Stimulated activated CD8-positive, alpha-beta memory T cell treated with anti-CD3 and anti-CD28 coated beads, Interleukin-7, amount 100 ng/mL, for 48 hours (primary cell): ENCODE measurements at regions not wholly inside any gene's neighbourhood (a gene's known extent, or its start where the extent isn't known, plus 50 kb on each side); places are given as distances from the start of the nearest gene placed in this dataset.
"Not testable (repeated sequence)": the region's sequence is repeated elsewhere in the genome, so short reads cannot be mapped to it uniquely, and the experiment has no call there.

Experiments used
- DNase-seq, 2 donors: peaks; one replicate each; pipeline ENCODE4 v3.0.0-alpha.2; 2020; ENCODE audit warnings: low read depth in 1 of 2; ENCODE audit errors: extremely low read depth in 1 of 2

- DNase-seq = no peak
Observed at GRCh38 chr3:95670765-95671164, 1143.6 kb upstream of the EPHA6 start.

- DNase-seq = no peak
Observed at GRCh38 chr3:95673215-95673614, 1141.2 kb upstream of the EPHA6 start.

GRCh38 chr3:95705786-95706418 is 1108.5 kb upstream of the EPHA6 start:
- DNase-seq = no peak

GRCh38 chr3:95707268-95707667 is 1107.1 kb upstream of the EPHA6 start:
- DNase-seq = no peak

GRCh38 chr3:95710684-95711083 is 1103.7 kb upstream of the EPHA6 start:
- no peak for DNase-seq

- no peak for DNase-seq
Observed at GRCh38 chr3:95711789-95712188, 1102.6 kb upstream of the EPHA6 start.

GRCh38 chr3:95715128-95715527 is 1099.3 kb upstream of the EPHA6 start:
- no peak for DNase-seq

- no peak for DNase-seq
Observed at GRCh38 chr3:95717048-95717447, 1097.3 kb upstream of the EPHA6 start.

GRCh38 chr3:95718168-95718567 is 1096.2 kb upstream of the EPHA6 start:
- no peak for DNase-seq

GRCh38 chr3:95719481-95719880 is 1094.9 kb upstream of the EPHA6 start:
- DNase-seq = no peak

GRCh38 chr3:95721938-95722337 is 1092.5 kb upstream of the EPHA6 start:
- no peak for DNase-seq

- DNase-seq = no peak
Observed at GRCh38 chr3:95725770-95726169, 1088.6 kb upstream of the EPHA6 start.

- DNase-seq = no peak
Observed at GRCh38 chr3:95731753-95732152, 1082.6 kb upstream of the EPHA6 start.

- DNase-seq = no peak
Observed at GRCh38 chr3:95733336-95733735, 1081.1 kb upstream of the EPHA6 start.

- no peak for DNase-seq
Observed at GRCh38 chr3:95738045-95738444, 1076.3 kb upstream of the EPHA6 start.

- not testable (repeated sequence) for DNase-seq
Observed at GRCh38 chr3:95744896-95745295, 1069.5 kb upstream of the EPHA6 start.

GRCh38 chr3:95750097-95750496 is 1064.3 kb upstream of the EPHA6 start:
- no peak for DNase-seq

GRCh38 chr3:95751509-95751908 is 1062.9 kb upstream of the EPHA6 start:
- no peak for DNase-seq

GRCh38 chr3:95752199-95752598 is 1062.2 kb upstream of the EPHA6 start:
- no peak for DNase-seq

- DNase-seq = no peak
Observed at GRCh38 chr3:95758707-95759106, 1055.7 kb upstream of the EPHA6 start.

- no peak for DNase-seq
Observed at GRCh38 chr3:95759614-95760301, 1054.6 kb upstream of the EPHA6 start.

GRCh38 chr3:95775486-95776094 is 1038.8 kb upstream of the EPHA6 start:
- DNase-seq = no peak
